ENCODE measurements at regions not wholly inside any gene's neighbourhood (a gene's known extent, or its start where the extent isn't known, plus 50 kb on each side); places are given as distances from the start of the nearest gene placed in this dataset.

DNA sequence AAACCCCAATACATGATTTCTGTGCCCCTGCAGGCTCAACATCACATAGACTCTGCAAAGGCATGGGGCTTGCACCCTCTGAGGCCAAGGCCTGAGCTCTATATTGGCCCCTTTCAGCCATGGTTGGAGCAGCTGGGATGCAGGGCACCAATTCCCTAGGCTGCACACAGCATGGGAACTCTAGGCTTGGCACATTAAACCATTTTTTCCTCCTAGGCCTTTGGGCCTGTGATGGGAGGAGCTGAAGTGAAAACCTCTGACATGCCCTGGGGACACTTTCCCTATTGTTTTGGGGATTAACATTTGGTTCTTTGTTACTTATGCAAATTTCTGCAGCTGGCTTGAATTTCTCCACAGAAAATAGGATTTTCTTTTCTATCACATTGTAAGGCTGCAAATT is 1629.5 kb downstream of the OTOL1 start:
- TF ChIP-seq, protein P1, sequence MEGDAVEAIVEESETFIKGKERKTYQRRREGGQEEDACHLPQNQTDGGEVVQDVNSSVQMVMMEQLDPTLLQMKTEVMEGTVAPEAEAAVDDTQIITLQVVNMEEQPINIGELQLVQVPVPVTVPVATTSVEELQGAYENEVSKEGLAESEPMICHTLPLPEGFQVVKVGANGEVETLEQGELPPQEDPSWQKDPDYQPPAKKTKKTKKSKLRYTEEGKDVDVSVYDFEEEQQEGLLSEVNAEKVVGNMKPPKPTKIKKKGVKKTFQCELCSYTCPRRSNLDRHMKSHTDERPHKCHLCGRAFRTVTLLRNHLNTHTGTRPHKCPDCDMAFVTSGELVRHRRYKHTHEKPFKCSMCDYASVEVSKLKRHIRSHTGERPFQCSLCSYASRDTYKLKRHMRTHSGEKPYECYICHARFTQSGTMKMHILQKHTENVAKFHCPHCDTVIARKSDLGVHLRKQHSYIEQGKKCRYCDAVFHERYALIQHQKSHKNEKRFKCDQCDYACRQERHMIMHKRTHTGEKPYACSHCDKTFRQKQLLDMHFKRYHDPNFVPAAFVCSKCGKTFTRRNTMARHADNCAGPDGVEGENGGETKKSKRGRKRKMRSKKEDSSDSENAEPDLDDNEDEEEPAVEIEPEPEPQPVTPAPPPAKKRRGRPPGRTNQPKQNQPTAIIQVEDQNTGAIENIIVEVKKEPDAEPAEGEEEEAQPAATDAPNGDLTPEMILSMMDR (IDR thresholded peaks at IDR 0.05; ENCODE audit: low read length): no peak
- TF ChIP-seq EZH2 (IDR thresholded peaks at IDR 0.05; ENCODE audit: borderline replicate concordance, low read length): no peak
